ENCODE measurements at regions not wholly inside any gene's neighbourhood (a gene's known extent, or its start where the extent isn't known, plus 50 kb on each side); places are given as distances from the start of the nearest gene placed in this dataset.

DNA sequence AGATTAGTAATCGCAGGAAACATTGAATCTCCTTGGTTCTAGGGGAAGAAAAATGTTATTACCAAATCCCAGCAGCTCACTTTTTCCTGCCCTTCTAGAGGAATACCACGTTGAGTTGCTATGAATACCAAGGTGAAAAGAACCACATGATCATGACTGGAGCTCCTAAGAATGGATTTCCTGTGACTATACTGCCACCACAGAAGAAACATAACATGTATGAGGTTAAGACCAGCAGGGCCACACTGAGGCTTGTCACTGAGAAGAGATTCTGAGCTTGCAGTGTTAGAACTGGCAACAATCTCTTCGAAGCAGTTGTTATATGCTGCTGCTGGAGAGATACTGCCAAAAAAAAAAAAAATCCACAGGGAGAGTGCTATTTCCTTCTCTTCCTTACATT is 1235.3 kb downstream of the FSTL5 start:
- Histone ChIP-seq H3K79me2 (ENCODE audit: insufficient read depth, low read length) (no peaks in the 10 kb centered on the region), H4K20me1 (ENCODE audit: insufficient read depth, low read length) (no peaks in the 10 kb centered on the region), H3K4me2 (ENCODE audit: low read depth, low read length) (no peak overlapping the region), H3K9me3 (ENCODE audit: low read length) (no peaks in the 10 kb centered on the region), H3K27ac (ENCODE audit: extremely low read length, insufficient read depth, low read length) (no peak overlapping the region), H3K4me3 (replicated peaks in 1 of 3; ENCODE audit: insufficient read depth in 1 of 3, low read depth in 2 of 3, low read length in 3 of 3) (no peak overlapping the region), H3K36me3 (replicated peaks in 1 of 2; ENCODE audit: control insufficient read depth in 1 of 2, insufficient read depth in 2 of 2, low read length in 2 of 2) (no peaks in the 10 kb centered on the region), H3K4me1 (ENCODE audit: insufficient read depth, low read length) (no peaks in the 10 kb centered on the region), H3K27me3 (ENCODE audit: control insufficient read depth in 1 of 2, insufficient read depth in 2 of 2, low read length in 2 of 2) (no peaks in the 10 kb centered on the region), H2AFZ (ENCODE audit: low read length) (no peak overlapping the region), H3K9ac (ENCODE audit: insufficient read depth, low read depth, low read length) (no peak overlapping the region)
- intact Hi-C loops (cut with micrococcal nuclease; ENCODE audit: unreplicated experiment) = no loop called here
- ChIA-PET CTCF (ENCODE audit: low intra/inter-chr PET ratio, low total read pairs) (no interaction called here), POLR2A (no interaction called here)
- WGBS (ENCODE audit: low lambda C conversion rate) = 0% methylated on average over 3 of the region's 3 CpGs
- DNase-seq (ENCODE audit: low spot score) = no peak
- in situ Hi-C loops (cut with HindIII; ENCODE audit: extremely low pct_ligation_motif_present, low pct_unique_long_range_greater_than_20kb) = no loop called here
- FAIRE-seq = no peak
- no TSS peak for BruUV-seq (replicated peaks)
- ATAC-seq = no peak
- TF ChIP-seq, protein P1, sequence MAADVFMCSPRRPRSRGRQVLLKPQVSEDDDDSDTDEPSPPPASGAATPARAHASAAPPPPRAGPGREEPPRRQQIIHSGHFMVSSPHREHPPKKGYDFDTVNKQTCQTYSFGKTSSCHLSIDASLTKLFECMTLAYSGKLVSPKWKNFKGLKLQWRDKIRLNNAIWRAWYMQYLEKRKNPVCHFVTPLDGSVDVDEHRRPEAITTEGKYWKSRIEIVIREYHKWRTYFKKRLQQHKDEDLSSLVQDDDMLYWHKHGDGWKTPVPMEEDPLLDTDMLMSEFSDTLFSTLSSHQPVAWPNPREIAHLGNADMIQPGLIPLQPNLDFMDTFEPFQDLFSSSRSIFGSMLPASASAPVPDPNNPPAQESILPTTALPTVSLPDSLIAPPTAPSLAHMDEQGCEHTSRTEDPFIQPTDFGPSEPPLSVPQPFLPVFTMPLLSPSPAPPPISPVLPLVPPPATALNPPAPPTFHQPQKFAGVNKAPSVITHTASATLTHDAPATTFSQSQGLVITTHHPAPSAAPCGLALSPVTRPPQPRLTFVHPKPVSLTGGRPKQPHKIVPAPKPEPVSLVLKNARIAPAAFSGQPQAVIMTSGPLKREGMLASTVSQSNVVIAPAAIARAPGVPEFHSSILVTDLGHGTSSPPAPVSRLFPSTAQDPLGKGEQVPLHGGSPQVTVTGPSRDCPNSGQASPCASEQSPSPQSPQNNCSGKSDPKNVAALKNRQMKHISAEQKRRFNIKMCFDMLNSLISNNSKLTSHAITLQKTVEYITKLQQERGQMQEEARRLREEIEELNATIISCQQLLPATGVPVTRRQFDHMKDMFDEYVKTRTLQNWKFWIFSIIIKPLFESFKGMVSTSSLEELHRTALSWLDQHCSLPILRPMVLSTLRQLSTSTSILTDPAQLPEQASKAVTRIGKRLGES (CRISPR knock-in tag; IDR thresholded peaks at IDR 0.05; ENCODE audit: borderline replicate concordance) = no peak
- TF ChIP-seq ZNF350 (CRISPR knock-in tag; IDR thresholded peaks at IDR 0.05; ENCODE audit: borderline replicate concordance, low read depth) (no peak), SP2 (CRISPR knock-in tag; IDR thresholded peaks at IDR 0.05) (no peak), RARA (CRISPR knock-in tag; IDR thresholded peaks at IDR 0.05) (no peak), FOXA3 (CRISPR knock-in tag; IDR thresholded peaks at IDR 0.05) (no peak), ZNF205 (CRISPR knock-in tag; IDR thresholded peaks at IDR 0.05) (no peak), RFX3 (CRISPR knock-in tag; IDR thresholded peaks at IDR 0.05) (no peak), FOXC1 (CRISPR knock-in tag; IDR thresholded peaks at IDR 0.05; ENCODE audit: borderline replicate concordance) (no peak), PCBP1 (IDR thresholded peaks at IDR 0.05; ENCODE audit: borderline replicate concordance, low read depth, low read length) (no peak), GLI4 (CRISPR knock-in tag; IDR thresholded peaks at IDR 0.05; ENCODE audit: borderline replicate concordance) (no peak), FOSL2 (CRISPR knock-in tag; IDR thresholded peaks at IDR 0.05) (no peak), CHCHD3 (CRISPR knock-in tag; IDR thresholded peaks at IDR 0.05) (no peak)
- TF ChIP-seq, protein P2, sequence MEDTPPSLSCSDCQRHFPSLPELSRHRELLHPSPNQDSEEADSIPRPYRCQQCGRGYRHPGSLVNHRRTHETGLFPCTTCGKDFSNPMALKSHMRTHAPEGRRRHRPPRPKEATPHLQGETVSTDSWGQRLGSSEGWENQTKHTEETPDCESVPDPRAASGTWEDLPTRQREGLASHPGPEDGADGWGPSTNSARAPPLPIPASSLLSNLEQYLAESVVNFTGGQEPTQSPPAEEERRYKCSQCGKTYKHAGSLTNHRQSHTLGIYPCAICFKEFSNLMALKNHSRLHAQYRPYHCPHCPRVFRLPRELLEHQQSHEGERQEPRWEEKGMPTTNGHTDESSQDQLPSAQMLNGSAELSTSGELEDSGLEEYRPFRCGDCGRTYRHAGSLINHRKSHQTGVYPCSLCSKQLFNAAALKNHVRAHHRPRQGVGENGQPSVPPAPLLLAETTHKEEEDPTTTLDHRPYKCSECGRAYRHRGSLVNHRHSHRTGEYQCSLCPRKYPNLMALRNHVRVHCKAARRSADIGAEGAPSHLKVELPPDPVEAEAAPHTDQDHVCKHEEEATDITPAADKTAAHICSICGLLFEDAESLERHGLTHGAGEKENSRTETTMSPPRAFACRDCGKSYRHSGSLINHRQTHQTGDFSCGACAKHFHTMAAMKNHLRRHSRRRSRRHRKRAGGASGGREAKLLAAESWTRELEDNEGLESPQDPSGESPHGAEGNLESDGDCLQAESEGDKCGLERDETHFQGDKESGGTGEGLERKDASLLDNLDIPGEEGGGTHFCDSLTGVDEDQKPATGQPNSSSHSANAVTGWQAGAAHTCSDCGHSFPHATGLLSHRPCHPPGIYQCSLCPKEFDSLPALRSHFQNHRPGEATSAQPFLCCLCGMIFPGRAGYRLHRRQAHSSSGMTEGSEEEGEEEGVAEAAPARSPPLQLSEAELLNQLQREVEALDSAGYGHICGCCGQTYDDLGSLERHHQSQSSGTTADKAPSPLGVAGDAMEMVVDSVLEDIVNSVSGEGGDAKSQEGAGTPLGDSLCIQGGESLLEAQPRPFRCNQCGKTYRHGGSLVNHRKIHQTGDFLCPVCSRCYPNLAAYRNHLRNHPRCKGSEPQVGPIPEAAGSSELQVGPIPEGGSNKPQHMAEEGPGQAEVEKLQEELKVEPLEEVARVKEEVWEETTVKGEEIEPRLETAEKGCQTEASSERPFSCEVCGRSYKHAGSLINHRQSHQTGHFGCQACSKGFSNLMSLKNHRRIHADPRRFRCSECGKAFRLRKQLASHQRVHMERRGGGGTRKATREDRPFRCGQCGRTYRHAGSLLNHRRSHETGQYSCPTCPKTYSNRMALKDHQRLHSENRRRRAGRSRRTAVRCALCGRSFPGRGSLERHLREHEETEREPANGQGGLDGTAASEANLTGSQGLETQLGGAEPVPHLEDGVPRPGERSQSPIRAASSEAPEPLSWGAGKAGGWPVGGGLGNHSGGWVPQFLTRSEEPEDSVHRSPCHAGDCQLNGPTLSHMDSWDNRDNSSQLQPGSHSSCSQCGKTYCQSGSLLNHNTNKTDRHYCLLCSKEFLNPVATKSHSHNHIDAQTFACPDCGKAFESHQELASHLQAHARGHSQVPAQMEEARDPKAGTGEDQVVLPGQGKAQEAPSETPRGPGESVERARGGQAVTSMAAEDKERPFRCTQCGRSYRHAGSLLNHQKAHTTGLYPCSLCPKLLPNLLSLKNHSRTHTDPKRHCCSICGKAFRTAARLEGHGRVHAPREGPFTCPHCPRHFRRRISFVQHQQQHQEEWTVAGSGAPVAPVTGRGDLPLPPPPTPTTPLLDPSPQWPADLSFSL (CRISPR knock-in tag; IDR thresholded peaks at IDR 0.05) = no peak
- TF ChIP-seq, protein P3, sequence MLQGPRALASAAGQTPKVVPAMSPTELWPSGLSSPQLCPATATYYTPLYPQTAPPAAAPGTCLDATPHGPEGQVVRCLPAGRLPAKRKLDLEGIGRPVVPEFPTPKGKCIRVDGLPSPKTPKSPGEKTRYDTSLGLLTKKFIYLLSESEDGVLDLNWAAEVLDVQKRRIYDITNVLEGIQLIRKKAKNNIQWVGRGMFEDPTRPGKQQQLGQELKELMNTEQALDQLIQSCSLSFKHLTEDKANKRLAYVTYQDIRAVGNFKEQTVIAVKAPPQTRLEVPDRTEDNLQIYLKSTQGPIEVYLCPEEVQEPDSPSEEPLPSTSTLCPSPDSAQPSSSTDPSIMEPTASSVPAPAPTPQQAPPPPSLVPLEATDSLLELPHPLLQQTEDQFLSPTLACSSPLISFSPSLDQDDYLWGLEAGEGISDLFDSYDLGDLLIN (CRISPR knock-in tag; IDR thresholded peaks at IDR 0.05; ENCODE audit: borderline replicate concordance) = no peak
- TF ChIP-seq, protein P4, sequence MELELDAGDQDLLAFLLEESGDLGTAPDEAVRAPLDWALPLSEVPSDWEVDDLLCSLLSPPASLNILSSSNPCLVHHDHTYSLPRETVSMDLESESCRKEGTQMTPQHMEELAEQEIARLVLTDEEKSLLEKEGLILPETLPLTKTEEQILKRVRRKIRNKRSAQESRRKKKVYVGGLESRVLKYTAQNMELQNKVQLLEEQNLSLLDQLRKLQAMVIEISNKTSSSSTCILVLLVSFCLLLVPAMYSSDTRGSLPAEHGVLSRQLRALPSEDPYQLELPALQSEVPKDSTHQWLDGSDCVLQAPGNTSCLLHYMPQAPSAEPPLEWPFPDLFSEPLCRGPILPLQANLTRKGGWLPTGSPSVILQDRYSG (CRISPR knock-in tag; IDR thresholded peaks at IDR 0.05) = no peak
